Heart left ventricle (tissue), 13 donors: ENCODE measurements at regions not wholly inside any gene's neighbourhood (a gene's known extent, or its start where the extent isn't known, plus 50 kb on each side); places are given as distances from the start of the nearest gene placed in this dataset.

ENCODE experiments used
- POLR2A ChIP-seq, 2 donors: fragments of 450-650 bp; IDR thresholded peaks; one replicate each; pipeline ENCODE4 v1.6.1; 2017; ENCODE audit warnings: antibody characterized with exemption in 2 of 2, mild to moderate bottlenecking in 2 of 2, moderate library complexity in 2 of 2
- TF ChIP-seq, protein P1 (sequence below), 12 donors: fragments of 200-600 bp; sonication (generic) in 4 of 12; IDR thresholded peaks; one replicate each; pipeline versions ENCODE4 v1.5.0 to v1.8.0; 2018 to 2022; ENCODE audit warnings: antibody characterized with exemption in 12 of 12, mild to moderate bottlenecking in 5 of 12
- donor health status: ischemic (EF 13 %, LVEDD 7.1; RV severe dilation, severe dysfunction).
- donor health status: DM: no; HTN: yes; CAD: no.
- donor health status: DM: no; HTN: no; CAD: no.
- donor health status: ischemic (EF 25% LVEDD 6.9; RV normal size, moderate dysfunction).
- donor health status: ischemic (EF 25% LVEDD 5.7; RV mildly dilated, moderate dysfunction).
- donor health status: ischemic (EF 35%, LVEDD 5.7; RV mildly dilated, moderate dysfunction).
- donor health status: nonischemic (EF 11% LVEDD 7.7; RV severe dilation, severe dysfunction).
- donor health status: DM: yes; HTN: yes; CAD: no.
- donor health status: PGD.
- donor health status: ischemic (EF 29% LVEDD 5.4; RV normal size, mild dysfunction).
- donor health status: nonischemic (EF 23%, LVEDD 6.1; RV moderate dilation, normal function).

DNA sequence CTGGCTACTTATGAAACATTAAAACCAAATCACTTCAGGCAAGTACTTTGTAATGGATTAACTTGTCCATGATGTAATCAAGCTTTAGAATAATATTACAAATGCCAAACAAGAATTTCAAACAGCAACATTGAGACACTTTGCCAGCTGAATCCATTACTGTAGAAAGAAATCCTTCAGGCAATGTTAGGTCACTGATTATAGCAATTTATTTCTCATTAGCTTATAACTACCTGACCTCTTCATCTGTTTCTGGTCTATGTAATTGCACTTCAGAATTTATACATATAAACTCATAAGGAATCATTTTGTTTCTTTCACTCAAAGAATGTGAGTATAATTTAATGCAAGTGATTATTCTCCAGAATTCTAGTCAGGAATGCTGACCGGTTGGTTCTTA, 692.6 kb upstream of the TMEFF2 start:
- TF ChIP-seq, protein P1, sequence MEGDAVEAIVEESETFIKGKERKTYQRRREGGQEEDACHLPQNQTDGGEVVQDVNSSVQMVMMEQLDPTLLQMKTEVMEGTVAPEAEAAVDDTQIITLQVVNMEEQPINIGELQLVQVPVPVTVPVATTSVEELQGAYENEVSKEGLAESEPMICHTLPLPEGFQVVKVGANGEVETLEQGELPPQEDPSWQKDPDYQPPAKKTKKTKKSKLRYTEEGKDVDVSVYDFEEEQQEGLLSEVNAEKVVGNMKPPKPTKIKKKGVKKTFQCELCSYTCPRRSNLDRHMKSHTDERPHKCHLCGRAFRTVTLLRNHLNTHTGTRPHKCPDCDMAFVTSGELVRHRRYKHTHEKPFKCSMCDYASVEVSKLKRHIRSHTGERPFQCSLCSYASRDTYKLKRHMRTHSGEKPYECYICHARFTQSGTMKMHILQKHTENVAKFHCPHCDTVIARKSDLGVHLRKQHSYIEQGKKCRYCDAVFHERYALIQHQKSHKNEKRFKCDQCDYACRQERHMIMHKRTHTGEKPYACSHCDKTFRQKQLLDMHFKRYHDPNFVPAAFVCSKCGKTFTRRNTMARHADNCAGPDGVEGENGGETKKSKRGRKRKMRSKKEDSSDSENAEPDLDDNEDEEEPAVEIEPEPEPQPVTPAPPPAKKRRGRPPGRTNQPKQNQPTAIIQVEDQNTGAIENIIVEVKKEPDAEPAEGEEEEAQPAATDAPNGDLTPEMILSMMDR (IDR thresholded peaks at IDR 0.05), result no peak
- no peak for TF ChIP-seq POLR2A (IDR thresholded peaks at IDR 0.05)
